ENCODE measurements at regions not wholly inside any gene's neighbourhood (a gene's known extent, or its start where the extent isn't known, plus 50 kb on each side); places are given as distances from the start of the nearest gene placed in this dataset.
A peak's percentile ranks its signal among the peaks of the same experiment; 100 is the strongest.

DNA sequence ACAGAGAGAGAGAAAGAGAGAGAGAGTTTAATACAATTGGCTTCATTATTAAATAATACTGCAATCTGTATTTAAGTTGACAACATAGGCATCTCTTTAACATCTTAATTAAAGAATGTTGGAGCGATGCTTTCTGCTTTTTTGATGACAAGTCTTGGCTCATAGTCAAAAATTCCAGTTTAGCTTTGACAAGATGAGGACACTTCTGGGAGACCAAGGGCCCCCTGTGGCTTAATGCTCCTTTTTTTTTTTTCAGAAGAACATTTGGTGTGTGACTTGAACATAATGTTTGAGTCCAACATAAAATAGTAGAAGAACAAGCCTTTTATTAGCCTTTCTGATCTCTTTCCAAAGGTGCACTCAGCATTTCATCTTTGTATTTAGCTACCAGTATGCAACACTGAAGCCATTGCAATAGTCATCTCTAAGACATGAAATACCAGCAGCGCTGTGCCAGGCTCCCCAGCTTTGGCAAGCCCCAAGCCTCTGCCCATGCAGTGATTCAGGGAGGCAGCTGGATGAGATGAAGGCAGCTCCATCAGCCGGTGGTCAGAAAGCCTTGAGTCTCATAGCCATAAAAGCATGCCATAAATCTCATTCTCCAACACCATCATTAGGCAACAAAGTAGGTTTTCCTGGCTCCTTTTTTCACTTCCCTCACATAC, 349.4 kb upstream of the SEMA6D start:
- Histone ChIP-seq H4K20me1 (ENCODE audit: insufficient read depth, low read length) (no peaks in the 10 kb centered on the region), H2AFZ (ENCODE audit: low read length) (no peak overlapping the region), H3K79me2 (ENCODE audit: insufficient read depth, low read depth, low read length) (no peaks in the 10 kb centered on the region), H3K9me3 (ENCODE audit: low read length) (no peaks in the 10 kb centered on the region), H3K36me3 (ENCODE audit: insufficient read depth, low read length) (no peaks in the 10 kb centered on the region), H3K27ac (ENCODE audit: low read depth, low read length, poor library complexity, severe bottlenecking) (no peak overlapping the region), H3K4me3 (ENCODE audit: low read depth, low read length, poor library complexity, severe bottlenecking) (no peak overlapping the region), H3K4me1 (ENCODE audit: insufficient read depth, low read length, poor library complexity, severe bottlenecking) (no peaks in the 10 kb centered on the region), H3K9me2 (ENCODE audit: insufficient read depth, low read length) (no peaks in the 10 kb centered on the region), H3K4me2 (ENCODE audit: low read length) (no peak overlapping the region)
- CTCF ChIA-PET (ENCODE audit: unreplicated experiment) = no interaction called here
- intact Hi-C loops (cut with micrococcal nuclease; ENCODE audit: unreplicated experiment) = no loop called here
- BruUV-seq (replicated peaks) = no TSS peak
- DNase-seq (ENCODE audit: low spot score) = no peak
- POLR2A ChIA-PET = interaction anchor here (0.7 kb wide), 1 partner anchor 32 kb away, joined by 6 read pairs; no protein-coding TSS in a partner anchor
- TF ChIP-seq EZH2phosphoT487 (IDR thresholded peaks at IDR 0.05; ENCODE audit: borderline replicate concordance, low read depth, low read length) = no peak
- TF ChIP-seq, protein P1, sequence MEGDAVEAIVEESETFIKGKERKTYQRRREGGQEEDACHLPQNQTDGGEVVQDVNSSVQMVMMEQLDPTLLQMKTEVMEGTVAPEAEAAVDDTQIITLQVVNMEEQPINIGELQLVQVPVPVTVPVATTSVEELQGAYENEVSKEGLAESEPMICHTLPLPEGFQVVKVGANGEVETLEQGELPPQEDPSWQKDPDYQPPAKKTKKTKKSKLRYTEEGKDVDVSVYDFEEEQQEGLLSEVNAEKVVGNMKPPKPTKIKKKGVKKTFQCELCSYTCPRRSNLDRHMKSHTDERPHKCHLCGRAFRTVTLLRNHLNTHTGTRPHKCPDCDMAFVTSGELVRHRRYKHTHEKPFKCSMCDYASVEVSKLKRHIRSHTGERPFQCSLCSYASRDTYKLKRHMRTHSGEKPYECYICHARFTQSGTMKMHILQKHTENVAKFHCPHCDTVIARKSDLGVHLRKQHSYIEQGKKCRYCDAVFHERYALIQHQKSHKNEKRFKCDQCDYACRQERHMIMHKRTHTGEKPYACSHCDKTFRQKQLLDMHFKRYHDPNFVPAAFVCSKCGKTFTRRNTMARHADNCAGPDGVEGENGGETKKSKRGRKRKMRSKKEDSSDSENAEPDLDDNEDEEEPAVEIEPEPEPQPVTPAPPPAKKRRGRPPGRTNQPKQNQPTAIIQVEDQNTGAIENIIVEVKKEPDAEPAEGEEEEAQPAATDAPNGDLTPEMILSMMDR (conservative IDR thresholded peaks at IDR 0.05; ENCODE audit: low read length) = no peak

DNA sequence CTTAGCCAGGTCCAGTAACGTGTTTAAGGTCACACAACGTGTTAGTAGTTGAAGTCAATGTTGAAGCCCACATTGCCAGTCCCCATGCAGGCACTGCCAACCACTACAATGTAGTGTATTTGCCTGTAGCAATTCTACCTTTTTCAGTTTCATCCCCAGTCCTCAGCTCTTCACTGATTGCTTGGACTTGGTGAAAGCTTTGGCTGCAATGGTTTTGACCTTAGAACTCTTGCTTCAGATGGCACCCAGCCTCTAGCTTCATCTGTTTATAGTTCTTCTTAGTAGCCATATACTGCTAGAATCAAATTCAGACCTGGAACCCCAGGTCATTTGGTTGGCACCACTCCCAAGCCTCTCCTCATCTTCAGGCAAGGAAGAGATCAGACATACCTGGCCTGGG, 345.4 kb upstream of the SEMA6D start:
- no TSS peak for BruUV-seq (replicated peaks)

DNA sequence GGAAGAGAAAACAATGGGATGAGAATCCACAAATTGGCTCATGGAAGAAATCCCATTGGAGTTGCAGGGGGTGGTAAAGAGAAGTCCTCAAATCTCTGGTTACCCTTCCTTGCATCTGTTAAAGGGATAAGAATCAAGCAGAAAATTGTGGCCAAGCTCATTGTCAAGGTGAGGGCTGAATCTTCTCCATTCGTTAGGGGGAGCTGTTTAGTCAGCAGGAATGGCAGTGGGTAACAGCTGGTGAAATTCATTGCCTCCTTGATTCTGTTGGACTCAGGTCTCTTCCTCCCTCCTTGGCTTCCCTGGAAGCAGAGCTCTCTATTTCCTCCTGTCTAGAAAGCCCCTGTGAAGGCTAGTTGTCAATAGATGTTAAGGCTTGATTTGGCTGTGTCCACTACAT, 343.1 kb upstream of the SEMA6D start:
- ChIA-PET POLR2A (interaction anchor here (0.6 to 1.5 kb wide), 3 partner anchors 9 to 19 kb away, joined by 3 to 4 read pairs (median 4); no protein-coding TSS in a partner anchor), CTCF (ENCODE audit: unreplicated experiment) (no interaction called here)
- no peaks in the 10 kb centered on the region for H3K9me3 ChIP-seq (ENCODE audit: low read length)
- no peaks in the 10 kb centered on the region for H4K20me1 ChIP-seq (ENCODE audit: insufficient read depth, low read length)
- no peak overlapping the region for H3K4me3 ChIP-seq (ENCODE audit: low read depth, low read length, poor library complexity, severe bottlenecking)
- no peaks in the 10 kb centered on the region for H3K4me1 ChIP-seq (ENCODE audit: insufficient read depth, low read length, poor library complexity, severe bottlenecking)
- TF ChIP-seq, protein P1 (conservative IDR thresholded peaks at IDR 0.05; ENCODE audit: low read length) = peak; percentile 44
- no peak for TF ChIP-seq EZH2phosphoT487 (IDR thresholded peaks at IDR 0.05; ENCODE audit: borderline replicate concordance, low read depth, low read length)
- H3K27ac ChIP-seq (ENCODE audit: low read depth, low read length, poor library complexity, severe bottlenecking) = no peak overlapping the region
- H3K4me2 ChIP-seq (ENCODE audit: low read length) = no peak overlapping the region
- BruUV-seq (replicated peaks) = no TSS peak
- no peak overlapping the region for H2AFZ ChIP-seq (ENCODE audit: low read length)
- no peak for DNase-seq (ENCODE audit: low spot score)
- H3K9me2 ChIP-seq (ENCODE audit: insufficient read depth, low read length) = no peaks in the 10 kb centered on the region
- H3K36me3 ChIP-seq (ENCODE audit: insufficient read depth, low read length) = no peaks in the 10 kb centered on the region
- intact Hi-C loops (cut with micrococcal nuclease; ENCODE audit: unreplicated experiment) = no loop called here
- H3K79me2 ChIP-seq (ENCODE audit: insufficient read depth, low read depth, low read length) = no peaks in the 10 kb centered on the region

More for the DNA sequence above, 345.4 kb upstream of the SEMA6D start:
- no peak overlapping the region for H3K4me2 ChIP-seq (ENCODE audit: low read length)
- DNase-seq (ENCODE audit: low spot score) = no peak
- CTCF ChIA-PET (ENCODE audit: unreplicated experiment) = no interaction called here
- no peaks in the 10 kb centered on the region for H3K9me2 ChIP-seq (ENCODE audit: insufficient read depth, low read length)
- TF ChIP-seq, protein P1 (conservative IDR thresholded peaks at IDR 0.05; ENCODE audit: low read length) = no peak
- no peak for TF ChIP-seq EZH2phosphoT487 (IDR thresholded peaks at IDR 0.05; ENCODE audit: borderline replicate concordance, low read depth, low read length)
- no peak overlapping the region for H3K4me3 ChIP-seq (ENCODE audit: low read depth, low read length, poor library complexity, severe bottlenecking)
- no peaks in the 10 kb centered on the region for H3K9me3 ChIP-seq (ENCODE audit: low read length)
- no peaks in the 10 kb centered on the region for H3K36me3 ChIP-seq (ENCODE audit: insufficient read depth, low read length)
- intact Hi-C loops (cut with micrococcal nuclease; ENCODE audit: unreplicated experiment) = no loop called here
- H3K27ac ChIP-seq (ENCODE audit: low read depth, low read length, poor library complexity, severe bottlenecking) = no peak overlapping the region
- H2AFZ ChIP-seq (ENCODE audit: low read length) = no peak overlapping the region
- H3K79me2 ChIP-seq (ENCODE audit: insufficient read depth, low read depth, low read length) = no peaks in the 10 kb centered on the region
- H3K4me1 ChIP-seq (ENCODE audit: insufficient read depth, low read length, poor library complexity, severe bottlenecking) = no peaks in the 10 kb centered on the region
- POLR2A ChIA-PET = no interaction called here
- H4K20me1 ChIP-seq (ENCODE audit: insufficient read depth, low read length) = no peaks in the 10 kb centered on the region

Measured in OCI-LY7 (cell line).